Heart right ventricle (tissue), 16 donors: ENCODE measurements at regions not wholly inside any gene's neighbourhood (a gene's known extent, or its start where the extent isn't known, plus 50 kb on each side); places are given as distances from the start of the nearest gene placed in this dataset.

Experiments used
- ATAC-seq, 8 donors: fragments of 200-7000 bp; cut with Tn5 transposase; one replicate each; pipeline ENCODE4 v1.9.1; 2020; ENCODE audit warnings: mild to moderate bottlenecking in 8 of 8, moderate library complexity in 8 of 8, moderate number of reproducible peaks in 1 of 8
- DNase-seq, 2 donors: peaks; one replicate each; pipeline ENCODE4 v3.0.0-alpha.2; 2020
- H3K27ac ChIP-seq, 10 donors: fragments of 200-600 bp; sonication (generic) in 2 of 10; one replicate each; pipeline versions ENCODE4 v1.5.0 to v1.8.0; 2020 to 2022; ENCODE audit warnings: mild to moderate bottlenecking in 3 of 10
- H3K27me3 ChIP-seq, 7 donors: fragments of 200-600 bp; one replicate each; pipeline ENCODE4 v1.8.0; 2021 to 2022; ENCODE audit warnings: mild to moderate bottlenecking in 2 of 7
- H3K36me3 ChIP-seq, 9 donors: fragments of 200-600 bp; sonication (generic) in 1 of 9; one replicate each; pipeline versions ENCODE4 v1.5.0 to v1.8.0; 2020 to 2022; ENCODE audit warnings: mild to moderate bottlenecking in 2 of 9
- H3K4me1 ChIP-seq, 9 donors: fragments of 200-600 bp; sonication (generic) in 1 of 9; one replicate each; pipeline versions ENCODE4 v1.5.0 to v1.8.0; 2020 to 2022; ENCODE audit warnings: mild to moderate bottlenecking in 4 of 9
- H3K4me3 ChIP-seq, 10 donors: fragments of 200-600 bp; sonication (generic) in 2 of 10; one replicate each; pipeline versions ENCODE4 v1.5.0 to v1.8.0; 2020 to 2022; ENCODE audit warnings: mild to moderate bottlenecking in 7 of 10, moderate library complexity in 2 of 10
- H3K9me3 ChIP-seq, 11 donors: fragments of 200-600 bp in 10 of 11; sonication (generic) in 2 of 11; one replicate each; pipeline versions ENCODE4 v1.5.0 to v1.8.0; 2013 to 2022; ENCODE audit warnings: mild to moderate bottlenecking in 2 of 11, control low read depth in 1 of 11, moderate library complexity in 1 of 11
- CTCF ChIP-seq, 9 donors: fragments of 200-600 bp; sonication (generic) in 2 of 9; IDR thresholded peaks; one replicate each; pipeline versions ENCODE4 v1.5.0 to v1.8.0; 2021 to 2022; ENCODE audit warnings: antibody characterized with exemption in 9 of 9, mild to moderate bottlenecking in 5 of 9, moderate library complexity in 1 of 9
- WGBS, 2 donors: extraction: QIAGEN DNeasy Blood & Tissue Kit; methylation state at CpG; one replicate each; pipeline ENCODE4 v1.1.7; 2013; ENCODE audit warnings: inconsistent platforms in 1 of 2; 5-methylcytosine and 5-hydroxymethylcytosine counted together
- intact Hi-C, 10 donors: fragments of 100-400 bp; cut with DNase I; formaldehyde crosslinking; loops; one replicate each; pipeline versions ENCODE4 v1.11.1 to v1.14.2; 2022
- donor health status: Arrhythmogenic right ventricular cardiomyopathy.
- donor health status: ischemic (EF 13 %, LVEDD 7.1; RV severe dilation, severe dysfunction).
- donor health status: healthy with polysubstance abuse.
- donor health status: DM: no; HTN: yes; CAD: no.
- donor health status: DM: no; HTN: no; CAD: no.
- donor health status: ischemic (EF 25% LVEDD 6.9; RV normal size, moderate dysfunction).
- donor health status: ischemic (EF 25% LVEDD 5.7; RV mildly dilated, moderate dysfunction).
- donor health status: healthy.
- donor health status: DM: yes; HTN: yes; CAD: no.
- donor health status: Ischemic cardiomyopathy.
- donor health status: ischemic (EF 35%, LVEDD 5.7; RV mildly dilated, moderate dysfunction).
- donor health status: nonischemic (EF 11% LVEDD 7.7; RV severe dilation, severe dysfunction).
- donor health status: DM: yes; HTN: yes; CAD: no.
- donor health status: PGD.
- donor health status: ischemic (EF 29% LVEDD 5.4; RV normal size, mild dysfunction).
- donor health status: nonischemic (EF 23%, LVEDD 6.1; RV moderate dilation, normal function).

GRCh38 chr1:193433599-193433998 is 247.2 kb upstream of the B3GALT2 start:
- ATAC-seq (no peak), DNase-seq (no peak)
- no peak overlapping the region for H3K4me3 ChIP-seq
- no peaks in the 10 kb centered on the region for H3K36me3 ChIP-seq
- H3K4me1 ChIP-seq, result no peaks in the 10 kb centered on the region
- peaks cover 0 to 23% (median 15%) of the 10 kb centered on the region in 11 donors for H3K9me3 ChIP-seq
- H3K27me3 ChIP-seq, result no peaks in the 10 kb centered on the region
- TF ChIP-seq CTCF (IDR thresholded peaks at IDR 0.05), result no peak
- no peak overlapping the region for H3K27ac ChIP-seq
- 96 to 97% methylated on average over 1 of the region's 1 CpG for WGBS, 2 donors
- intact Hi-C loops, result no loop called here

- ATAC-seq, result no peak
- Histone ChIP-seq H3K36me3 (no peaks in the 10 kb centered on the region), H3K9me3 (peaks cover 0 to 23% (median 15%) of the 10 kb centered on the region in 11 donors), H3K27me3 (no peaks in the 10 kb centered on the region), H3K4me1 (no peaks in the 10 kb centered on the region), H3K4me3 (no peak overlapping the region), H3K27ac (no peak overlapping the region)
- WGBS, 2 donors, result 96 to 97% methylated on average over 3 of the region's 3 CpGs
- no peak for DNase-seq
- intact Hi-C loops, result no loop called here
- TF ChIP-seq CTCF (IDR thresholded peaks at IDR 0.05), result no peak
Observed at GRCh38 chr1:193432979-193433587, 246.7 kb upstream of the B3GALT2 start.

- ATAC-seq (no peak), DNase-seq (no peak)
- Histone ChIP-seq H3K36me3 (no peaks in the 10 kb centered on the region), H3K27ac (no peak overlapping the region), H3K4me1 (no peaks in the 10 kb centered on the region), H3K9me3 (peaks cover 0 to 23% (median 15%) of the 10 kb centered on the region in 11 donors), H3K27me3 (no peaks in the 10 kb centered on the region), H3K4me3 (no peak overlapping the region)
- 65 to 71% methylated on average over 2 of the region's 2 CpGs for WGBS, 2 donors
- intact Hi-C loops, result no loop called here
- TF ChIP-seq CTCF (IDR thresholded peaks at IDR 0.05), result no peak
Observed at GRCh38 chr1:193431265-193431977, 245.0 kb upstream of the B3GALT2 start.

GRCh38 chr1:193427524-193427923 is 241.1 kb upstream of the B3GALT2 start:
- intact Hi-C loops, result no loop called here

More at GRCh38 chr1:193427524-193427923, 241.1 kb upstream of the B3GALT2 start:
- no peak overlapping the region for H3K27ac ChIP-seq
- no peak overlapping the region for H3K4me3 ChIP-seq
- WGBS, 2 donors, result 32 to 45% methylated on average over 2 of the region's 2 CpGs
- TF ChIP-seq CTCF (IDR thresholded peaks at IDR 0.05), result no peak
- no peaks in the 10 kb centered on the region for H3K4me1 ChIP-seq
- DNase-seq (no peak), ATAC-seq (no peak)
- no peaks in the 10 kb centered on the region for H3K27me3 ChIP-seq
- H3K36me3 ChIP-seq, result no peaks in the 10 kb centered on the region
- H3K9me3 ChIP-seq, result peaks cover 0 to 4% (median 0%) of the 10 kb centered on the region in 11 donors
